ENCODE measurements at regions not wholly inside any gene's neighbourhood (a gene's known extent, or its start where the extent isn't known, plus 50 kb on each side); places are given as distances from the start of the nearest gene placed in this dataset.

- no peak overlapping the region for H3K4me3 ChIP-seq (replicated peaks; ENCODE audit: low read depth, low read length)
- no peak for DNase-seq (ENCODE audit: extremely low read depth, low read depth)
- TF ChIP-seq, protein P1, sequence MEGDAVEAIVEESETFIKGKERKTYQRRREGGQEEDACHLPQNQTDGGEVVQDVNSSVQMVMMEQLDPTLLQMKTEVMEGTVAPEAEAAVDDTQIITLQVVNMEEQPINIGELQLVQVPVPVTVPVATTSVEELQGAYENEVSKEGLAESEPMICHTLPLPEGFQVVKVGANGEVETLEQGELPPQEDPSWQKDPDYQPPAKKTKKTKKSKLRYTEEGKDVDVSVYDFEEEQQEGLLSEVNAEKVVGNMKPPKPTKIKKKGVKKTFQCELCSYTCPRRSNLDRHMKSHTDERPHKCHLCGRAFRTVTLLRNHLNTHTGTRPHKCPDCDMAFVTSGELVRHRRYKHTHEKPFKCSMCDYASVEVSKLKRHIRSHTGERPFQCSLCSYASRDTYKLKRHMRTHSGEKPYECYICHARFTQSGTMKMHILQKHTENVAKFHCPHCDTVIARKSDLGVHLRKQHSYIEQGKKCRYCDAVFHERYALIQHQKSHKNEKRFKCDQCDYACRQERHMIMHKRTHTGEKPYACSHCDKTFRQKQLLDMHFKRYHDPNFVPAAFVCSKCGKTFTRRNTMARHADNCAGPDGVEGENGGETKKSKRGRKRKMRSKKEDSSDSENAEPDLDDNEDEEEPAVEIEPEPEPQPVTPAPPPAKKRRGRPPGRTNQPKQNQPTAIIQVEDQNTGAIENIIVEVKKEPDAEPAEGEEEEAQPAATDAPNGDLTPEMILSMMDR (IDR thresholded peaks at IDR 0.05; ENCODE audit: low read depth, low read length, missing control alignments), result no peak
Measured at GRCh38 chr5:104062621-104063377, 500.2 kb upstream of the NUDT12 start.

GRCh38 chr5:104061707-104062106 is 499.1 kb upstream of the NUDT12 start:
- TF ChIP-seq, protein P1 (IDR thresholded peaks at IDR 0.05; ENCODE audit: low read depth, low read length, missing control alignments), result no peak
- no peak overlapping the region for H3K4me3 ChIP-seq (replicated peaks; ENCODE audit: low read depth, low read length)
- no peak for DNase-seq (ENCODE audit: extremely low read depth, low read depth)

- H3K4me3 ChIP-seq (replicated peaks; ENCODE audit: low read depth, low read length), result no peak overlapping the region
- TF ChIP-seq, protein P1 (IDR thresholded peaks at IDR 0.05; ENCODE audit: low read depth, low read length, missing control alignments), result no peak
- no peak for DNase-seq (ENCODE audit: extremely low read depth, low read depth)
Measured at GRCh38 chr5:104053353-104053649, 490.7 kb upstream of the NUDT12 start.

GRCh38 chr5:104052558-104053352 is 490.2 kb upstream of the NUDT12 start:
- no peak for DNase-seq (ENCODE audit: extremely low read depth, low read depth)
- H3K4me3 ChIP-seq (replicated peaks; ENCODE audit: low read depth, low read length), result no peak overlapping the region
- TF ChIP-seq, protein P1 (IDR thresholded peaks at IDR 0.05; ENCODE audit: low read depth, low read length, missing control alignments), result no peak

DNA sequence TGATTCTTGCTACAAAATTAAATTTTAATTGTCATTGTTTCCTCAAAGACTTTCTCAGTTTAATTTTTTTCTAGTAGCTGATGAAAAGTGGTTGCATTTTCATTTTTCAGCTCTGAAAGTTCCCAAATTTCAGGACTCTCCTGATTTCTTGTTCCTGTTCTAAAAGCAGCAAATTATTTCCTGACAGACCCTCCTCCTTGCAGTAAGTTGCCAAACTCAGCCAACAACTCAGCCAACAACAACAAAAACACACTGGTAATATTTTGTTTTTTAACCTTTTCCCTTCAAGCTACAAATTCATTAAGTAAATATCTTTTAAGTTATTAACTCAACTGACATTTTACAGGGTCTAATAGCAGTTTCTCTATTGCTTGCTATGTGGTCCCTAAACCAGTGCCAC is 487.8 kb upstream of the NUDT12 start:
- no peak overlapping the region for H3K4me3 ChIP-seq (replicated peaks; ENCODE audit: low read depth, low read length)
- TF ChIP-seq, protein P1 (IDR thresholded peaks at IDR 0.05; ENCODE audit: low read depth, low read length, missing control alignments), result no peak
- DNase-seq (ENCODE audit: extremely low read depth, low read depth), result no peak

GRCh38 chr5:104049752-104050151 is 487.2 kb upstream of the NUDT12 start:
- no peak for DNase-seq (ENCODE audit: extremely low read depth, low read depth)
- no peak overlapping the region for H3K4me3 ChIP-seq (replicated peaks; ENCODE audit: low read depth, low read length)
- TF ChIP-seq, protein P1 (IDR thresholded peaks at IDR 0.05; ENCODE audit: low read depth, low read length, missing control alignments), result no peak

All from HFF-Myc (cell line).